ENCODE measurements at regions not wholly inside any gene's neighbourhood (a gene's known extent, or its start where the extent isn't known, plus 50 kb on each side); places are given as distances from the start of the nearest gene placed in this dataset.

DNA sequence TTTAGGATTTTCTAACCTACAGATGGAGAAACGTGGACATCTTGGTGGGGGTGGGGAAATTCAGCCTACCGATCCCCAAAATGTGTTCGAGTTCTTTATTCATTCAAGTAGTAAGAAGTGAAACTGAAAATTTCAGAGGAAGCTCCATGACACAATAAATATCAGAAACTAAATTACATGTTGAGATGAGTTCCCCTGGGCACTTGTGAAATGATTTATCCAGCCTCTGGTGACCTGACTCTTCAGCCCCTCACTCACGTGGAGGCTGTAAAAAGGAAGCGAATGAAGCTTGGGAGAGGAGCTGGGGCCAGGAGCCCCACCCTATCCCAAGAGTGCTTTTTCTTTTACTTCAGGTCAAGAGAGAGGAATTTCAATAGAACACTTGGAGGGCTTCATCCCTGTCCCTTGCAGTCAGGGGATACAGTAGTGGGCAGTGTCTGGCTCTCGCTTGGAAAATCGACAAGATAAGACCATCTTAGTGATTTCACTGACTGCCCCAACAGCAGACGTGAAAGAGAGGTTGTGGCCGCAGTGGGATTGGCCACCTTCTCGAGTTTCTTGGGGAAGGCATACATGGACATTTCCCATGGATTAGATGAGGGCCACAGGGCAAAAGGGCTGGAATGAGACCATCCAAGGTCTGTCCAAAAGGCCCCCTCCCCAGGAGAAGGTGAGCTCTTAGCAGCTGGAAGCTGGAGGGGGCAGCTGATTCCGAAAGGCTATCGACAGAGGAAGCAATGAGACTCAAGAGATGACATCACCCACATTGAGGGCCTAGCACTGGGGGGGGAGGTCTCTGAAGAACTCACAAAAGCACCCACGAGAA is 76.8 kb upstream of the SH3PXD2B start:
- in situ Hi-C loops (cut with MboI; ENCODE audit: low sequenced_read_pairs in 4 of 4) (no loop called here), intact Hi-C loops (cut with DNase I; ENCODE audit: low total_unique reads) (no loop called here)
- DNase-seq (no peak), ATAC-seq (no peak)
- no peaks in the 10 kb centered on the region for H3K27me3 ChIP-seq
- TF ChIP-seq POLR2A (IDR thresholded peaks at IDR 0.05) = no peak
- no peak for TF ChIP-seq CTCF (IDR thresholded peaks at IDR 0.05 in 4 of 5, conservative IDR thresholded peaks at IDR 0.05 in 1 of 5)
- H3K4me3 ChIP-seq = no peak overlapping the region
- H3K36me3 ChIP-seq = no peaks in the 10 kb centered on the region
- H3K4me1 ChIP-seq = peaks cover 5 to 41% of the 10 kb centered on the region in 2 donors
- no peaks in the 10 kb centered on the region for H3K9me3 ChIP-seq
- H3K27ac ChIP-seq = peak overlapping the region; percentile 7 to 56 (median 16)

- ATAC-seq (no peak), DNase-seq (no peak)
- TF ChIP-seq POLR2A (IDR thresholded peaks at IDR 0.05) (no peak), CTCF (IDR thresholded peaks at IDR 0.05 in 4 of 5, conservative IDR thresholded peaks at IDR 0.05 in 1 of 5) (no peak)
- Histone ChIP-seq H3K4me3 (no peak overlapping the region), H3K9me3 (no peaks in the 10 kb centered on the region), H3K27me3 (no peaks in the 10 kb centered on the region), H3K27ac (peak overlapping the region in 2 of 4 donors; percentile 26 to 56), H3K36me3 (no peaks in the 10 kb centered on the region), H3K4me1 (peaks cover 5 to 39% of the 10 kb centered on the region in 2 donors)
- intact Hi-C loops (cut with DNase I; ENCODE audit: low total_unique reads) = no loop called here
- in situ Hi-C loops (cut with MboI; ENCODE audit: low sequenced_read_pairs in 4 of 4) = no loop called here
These were observed 76.1 kb upstream of the SH3PXD2B start for GRCh38 chr5:172530406-172530805.

DNA sequence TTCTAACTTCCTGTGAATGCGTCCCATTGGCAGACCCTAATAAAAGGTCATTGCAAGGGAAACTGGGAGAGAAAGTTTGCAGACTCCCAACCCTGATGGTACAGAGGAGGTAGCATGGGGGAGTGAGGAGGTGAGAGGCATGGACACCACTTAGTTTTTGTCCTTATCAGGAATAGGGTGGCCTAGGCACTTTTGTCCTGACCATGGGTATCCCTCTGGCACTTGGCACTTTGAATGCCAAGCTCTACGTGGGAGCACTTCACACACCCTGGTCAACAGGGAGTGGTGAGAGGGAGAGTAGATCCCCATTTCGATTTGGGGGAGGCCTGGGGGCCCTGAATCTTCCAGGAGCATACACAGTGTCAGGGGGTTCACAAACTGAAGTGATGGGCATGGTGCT is 75.6 kb upstream of the SH3PXD2B start:
- Histone ChIP-seq H3K4me3 (no peak overlapping the region), H3K9me3 (no peaks in the 10 kb centered on the region), H3K4me1 (peaks cover 5 to 34% of the 10 kb centered on the region in 2 donors), H3K27ac (no peak overlapping the region), H3K27me3 (no peaks in the 10 kb centered on the region), H3K36me3 (no peaks in the 10 kb centered on the region)
- ATAC-seq = no peak
- in situ Hi-C loops (cut with MboI; ENCODE audit: low sequenced_read_pairs in 4 of 4) (no loop called here), intact Hi-C loops (cut with DNase I; ENCODE audit: low total_unique reads) (no loop called here)
- no peak for DNase-seq
- TF ChIP-seq POLR2A (IDR thresholded peaks at IDR 0.05) (no peak), CTCF (IDR thresholded peaks at IDR 0.05 in 4 of 5, conservative IDR thresholded peaks at IDR 0.05 in 1 of 5) (no peak)

GRCh38 chr5:172528440-172528839 is 74.1 kb upstream of the SH3PXD2B start:
- DNase-seq (no peak), ATAC-seq (no peak)
- Histone ChIP-seq H3K9me3 (no peaks in the 10 kb centered on the region), H3K4me3 (no peak overlapping the region), H3K4me1 (peaks cover 3 to 20% of the 10 kb centered on the region in 2 donors), H3K27me3 (no peaks in the 10 kb centered on the region), H3K36me3 (no peaks in the 10 kb centered on the region), H3K27ac (peak overlapping the region in 3 of 4 donors; percentile 40 to 60 (median 56))
- intact Hi-C loops (cut with DNase I; ENCODE audit: low total_unique reads) (no loop called here), in situ Hi-C loops (cut with MboI; ENCODE audit: low sequenced_read_pairs in 4 of 4) (no loop called here)
- no peak for TF ChIP-seq POLR2A (IDR thresholded peaks at IDR 0.05)
- no peak for TF ChIP-seq CTCF (IDR thresholded peaks at IDR 0.05 in 4 of 5, conservative IDR thresholded peaks at IDR 0.05 in 1 of 5)

Measured in gastrocnemius medialis (tissue), 4 donors.